IMR-90 (cell line): ENCODE measurements at regions not wholly inside any gene's neighbourhood (a gene's known extent, or its start where the extent isn't known, plus 50 kb on each side); places are given as distances from the start of the nearest gene placed in this dataset.

Experiments used
- ATAC-seq: fragments of 200-7000 bp; cut with Tn5 transposase; 2 replicates; pipeline ENCODE4 v1.9.1; 2020; ENCODE audit warnings: low read depth, mild to moderate bottlenecking, moderate library complexity
- BruUV-seq: library from RNA; stranded (reverse); fragments of 400-500 nt; replicated peaks from 2 replicates; lab custom pipeline; 2021; lab: Mats Ljungman, UMichigan
- CTCF ChIA-PET: fragments of 300-600 bp; formaldehyde crosslinking; extraction: SDS; loops from one replicate; lab custom pipeline; 2021; ENCODE audit warnings: antibody characterized with exemption; lab: Yijun Ruan, JAX
- POLR2A ChIA-PET: fragments of 300-600 bp; sonication (Branson Sonifier 250); formaldehyde crosslinking; loops from one replicate; lab custom pipeline; 2022; ENCODE audit warnings: antibody characterized with exemption; ENCODE audit not compliant: unreplicated experiment; lab: Charles Lee
- DNase-seq: peaks from one replicate; pipeline ENCODE4 v3.0.0; 2013
- H2AFZ ChIP-seq: replicated peaks from 2 replicates; pipeline ENCODE3; 2013; ENCODE audit warnings: low read length, mild to moderate bottlenecking; ENCODE audit not compliant: poor library complexity
- H2AK5ac ChIP-seq: 2 replicates; pipeline ENCODE4 v1.6.1; 2013; ENCODE audit warnings: low read depth, low read length, inconsistent platforms
- H2AK9ac ChIP-seq: replicated peaks from 2 replicates; pipeline ENCODE3; 2013; ENCODE audit warnings: mild to moderate bottlenecking, low read depth, low read length, moderate library complexity; ENCODE audit not compliant: poor library complexity
- H2BK120ac ChIP-seq: 2 replicates; pipeline ENCODE4 v1.6.1; 2013; ENCODE audit warnings: low read depth, low read length, inconsistent platforms
- H2BK15ac ChIP-seq: 3 replicates; pipeline ENCODE4 v1.6.1; 2013; ENCODE audit warnings: low read depth, low read length, inconsistent platforms
- H2BK20ac ChIP-seq: 2 replicates; pipeline ENCODE4 v1.6.1; 2013; ENCODE audit warnings: low read depth, mild to moderate bottlenecking, inconsistent platforms, low read length, moderate library complexity
- H2BK5ac ChIP-seq: 2 replicates; pipeline ENCODE4 v1.6.1; 2013; ENCODE audit warnings: mild to moderate bottlenecking, low read depth, low read length, inconsistent platforms; ENCODE audit not compliant: poor library complexity, severe bottlenecking
- H3K14ac ChIP-seq: replicated peaks from 2 replicates; pipeline ENCODE4 v1.6.1; 2013; ENCODE audit warnings: low read depth, low read length, inconsistent platforms
- H3K18ac ChIP-seq: 2 replicates; pipeline ENCODE4 v1.6.1; 2013; ENCODE audit warnings: low read depth, low read length, control low read depth
- H3K23ac ChIP-seq: 2 replicates; pipeline ENCODE4 v1.6.1; 2013; ENCODE audit warnings: low read depth, low read length, inconsistent platforms
- H3K27ac ChIP-seq: 2 replicates; pipeline ENCODE4 v1.5.1; 2013; ENCODE audit warnings: mild to moderate bottlenecking, control low read depth, low read length; ENCODE audit not compliant: insufficient read depth
- H3K27me3 ChIP-seq: 2 replicates; pipeline ENCODE4 v1.6.1; 2013; ENCODE audit warnings: low read length; ENCODE audit not compliant: control insufficient read depth, insufficient read depth
- H3K36me3 ChIP-seq: 2 replicates; pipeline ENCODE4 v1.6.1; 2013; ENCODE audit warnings: low read length, mixed read lengths; ENCODE audit not compliant: control insufficient read depth, insufficient read depth
- H3K4ac ChIP-seq: 2 replicates; pipeline ENCODE4 v1.6.1; 2013; ENCODE audit warnings: low read depth, low read length, inconsistent platforms
- H3K4me1 ChIP-seq: 2 replicates; pipeline ENCODE4 v1.6.1; 2013; ENCODE audit warnings: low read length, mixed read lengths; ENCODE audit not compliant: control insufficient read depth, insufficient read depth
- H3K4me2 ChIP-seq: 2 replicates; pipeline ENCODE4 v1.6.1; 2013; ENCODE audit warnings: low read depth, mild to moderate bottlenecking, control low read depth, low read length, moderate library complexity
- H3K4me3 ChIP-seq: 2 replicates; pipeline ENCODE4 v1.5.1; 2013; ENCODE audit warnings: low read depth, mild to moderate bottlenecking, control low read depth, low read length, moderate library complexity; ENCODE audit not compliant: insufficient read depth
- H3K56ac ChIP-seq: 2 replicates; pipeline ENCODE4 v1.6.1; 2013; ENCODE audit warnings: low read length, inconsistent platforms; ENCODE audit not compliant: insufficient read depth; ENCODE audit errors: extremely low read depth
- H3K79me1 ChIP-seq, 2 experiments: 2 replicates each; pipeline ENCODE4 v1.6.1; 2013; ENCODE audit warnings: low read length in 2 of 2, inconsistent platforms in 1 of 2, low read depth in 1 of 2
- H3K9ac ChIP-seq: 2 replicates; pipeline ENCODE4 v1.6.1; 2013; ENCODE audit warnings: low read depth, low read length, control low read depth
- H3K9me1 ChIP-seq: 2 replicates; pipeline ENCODE4 v1.6.1; 2013; ENCODE audit warnings: low read length, inconsistent platforms; ENCODE audit not compliant: insufficient read depth
- H3K9me3 ChIP-seq: 2 replicates; pipeline ENCODE4 v1.6.1; 2013; ENCODE audit warnings: low read length; ENCODE audit not compliant: control insufficient read depth, insufficient read depth
- H4K20me1 ChIP-seq: 2 replicates; pipeline ENCODE4 v1.6.1; 2013; ENCODE audit warnings: low read length, inconsistent platforms; ENCODE audit not compliant: insufficient read depth
- H4K5ac ChIP-seq: 2 replicates; pipeline ENCODE4 v1.6.1; 2013; ENCODE audit warnings: mild to moderate bottlenecking, low read depth, low read length, control low read depth
- H4K8ac ChIP-seq, 2 experiments: 2 replicates each; pipeline ENCODE4 v1.6.1; 2013; ENCODE audit warnings: low read depth in 2 of 2, low read length in 2 of 2, control low read depth in 1 of 2, inconsistent platforms in 1 of 2
- H4K91ac ChIP-seq: 2 replicates; pipeline ENCODE4 v1.6.1; 2013; ENCODE audit warnings: low read depth, low read length, inconsistent platforms; ENCODE audit not compliant: insufficient read depth
- BHLHE40 ChIP-seq: fragments of 150-350 bp; IDR thresholded peaks from 2 replicates; pipeline ENCODE4 v1.6.1; 2016; ENCODE audit warnings: mild to moderate bottlenecking, low read depth, low read length
- CEBPB ChIP-seq: IDR thresholded peaks from 2 replicates; pipeline ENCODE4 v1.6.1; 2012; ENCODE audit warnings: low read depth, low read length, improper control_type of control experiment
- CHD1 ChIP-seq: IDR thresholded peaks from 2 replicates; pipeline ENCODE4 v1.6.1; 2012; ENCODE audit warnings: low read depth, low read length, improper control_type of control experiment
- FOS ChIP-seq: fragments of 150-350 bp; IDR thresholded peaks from 2 replicates; pipeline ENCODE4 v1.6.1; 2016; ENCODE audit warnings: low read depth, low read length
- MAFK ChIP-seq: IDR thresholded peaks from 2 replicates; pipeline ENCODE4 v1.6.1; 2012; ENCODE audit warnings: low read depth, low read length, improper control_type of control experiment
- MAZ ChIP-seq: IDR thresholded peaks from 2 replicates; pipeline ENCODE4 v1.6.1; 2012; ENCODE audit warnings: low read depth, mild to moderate bottlenecking, low read length, improper control_type of control experiment, moderate library complexity, borderline replicate concordance
- MXI1 ChIP-seq: IDR thresholded peaks from 2 replicates; pipeline ENCODE4 v1.6.1; 2012; ENCODE audit warnings: low read depth, mild to moderate bottlenecking, low read length, moderate library complexity, borderline replicate concordance
- NFE2L2 ChIP-seq: fragments of 150-350 bp; IDR thresholded peaks from 2 replicates; pipeline ENCODE4 v1.6.1; 2016; ENCODE audit warnings: low read depth, mild to moderate bottlenecking, low read length
- POLR2A ChIP-seq: IDR thresholded peaks from 2 replicates; pipeline ENCODE4 v1.6.1; 2012; ENCODE audit warnings: mild to moderate bottlenecking, low read depth, low read length
- RAD21 ChIP-seq: IDR thresholded peaks from 2 replicates; pipeline ENCODE4 v1.6.1; 2012; ENCODE audit warnings: low read length, improper control_type of control experiment
- RCOR1 ChIP-seq: IDR thresholded peaks from 2 replicates; pipeline ENCODE4 v1.6.1; 2012; ENCODE audit warnings: mild to moderate bottlenecking, low read length, improper control_type of control experiment; ENCODE audit not compliant: insufficient replicate concordance
- RFX5 ChIP-seq: IDR thresholded peaks from 2 replicates; pipeline ENCODE4 v1.8.0; 2012; ENCODE audit warnings: low read depth, mild to moderate bottlenecking, low read length, moderate library complexity
- SMC3 ChIP-seq: fragments of 150-350 bp; IDR thresholded peaks from 2 replicates; pipeline ENCODE4 v1.6.1; 2016; ENCODE audit warnings: low read depth, mild to moderate bottlenecking, antibody characterized with exemption, low read length, moderate library complexity
- WGBS, 2 experiments: methylation state at CpG; one replicate each; pipeline versions ENCODE4 v1.1.5 to v1.1.7; 2013; ENCODE audit warnings: missing lambda C conversion rate in 2 of 2; ENCODE audit not compliant: insufficient read length in 1 of 2; ENCODE audit errors: extremely low coverage in 2 of 2; 5-methylcytosine and 5-hydroxymethylcytosine counted together
- dilution Hi-C: fragments of 300-500 bp; cut with HindIII; formaldehyde crosslinking; loops from one replicate; pipeline ENCODE4 v1.14.3; 2018; ENCODE audit warnings: low sequenced_read_pairs; ENCODE audit not compliant: unreplicated experiment
- in situ Hi-C: fragments of 300-500 bp; cut with MboI; formaldehyde crosslinking; loops from 3 replicates; pipeline ENCODE4 v1.14.3; 2019; ENCODE audit warnings: low sequenced_read_pairs, inconsistent platforms, mixed read lengths
- intact Hi-C: fragments of 100-400 bp; cut with micrococcal nuclease; formaldehyde crosslinking; loops from 2 replicates; pipeline ENCODE4 v1.10.0; 2022
- TF ChIP-seq, protein P1 (sequence below): fragments of 150-350 bp; IDR thresholded peaks from 2 replicates; pipeline ENCODE4 v1.6.1; 2017; ENCODE audit warnings: mild to moderate bottlenecking, antibody characterized with exemption, low read length, low read depth
- TF ChIP-seq, protein P2 (sequence below): fragments of 150-350 bp; IDR thresholded peaks from 2 replicates; pipeline ENCODE4 v1.6.1; 2016; ENCODE audit warnings: low read depth, mild to moderate bottlenecking, low read length, moderate library complexity, borderline replicate concordance
- TF ChIP-seq, protein P3 (sequence below): conservative IDR thresholded peaks from 2 replicates; pipeline ENCODE4 v1.5.1; 2012; ENCODE audit warnings: mild to moderate bottlenecking, low read depth, low read length, improper control_type of control experiment

DNA sequence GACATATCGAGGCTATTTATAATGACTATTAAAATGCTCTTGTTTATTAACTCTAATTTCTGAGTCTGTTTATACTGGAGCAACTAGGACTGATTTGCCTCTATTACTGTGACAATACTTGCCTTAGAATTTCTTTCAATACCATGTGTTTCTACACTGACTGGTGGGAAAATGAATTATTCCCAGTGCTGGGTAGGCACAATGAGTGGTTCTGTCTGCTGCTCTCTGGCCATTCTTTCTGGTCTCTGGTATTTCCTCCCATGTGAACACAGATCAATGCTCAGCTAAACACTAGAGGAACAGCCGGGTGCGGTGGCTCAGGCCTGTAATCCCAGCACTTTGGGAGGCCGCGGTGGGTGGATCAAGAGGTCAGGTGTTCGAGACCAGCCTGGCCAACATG is 390.5 kb downstream of the PRDM2 start:
- no peak overlapping the region for H4K5ac ChIP-seq
- in situ Hi-C loops = no loop called here

More for the DNA sequence above, 390.5 kb downstream of the PRDM2 start:
- Histone ChIP-seq H2AFZ (no peak overlapping the region), H3K18ac (no peak overlapping the region), H2AK5ac (no peak overlapping the region), H3K4me1 (no peaks in the 10 kb centered on the region), H3K9me1 (no peaks in the 10 kb centered on the region), H3K9me3 (peaks cover 2% of the 10 kb centered on the region; the same call in 1 of the 2 replicates), H3K79me1 (no peaks in the 10 kb centered on the region), H2BK20ac (no peak overlapping the region), H4K91ac (no peak overlapping the region), H2BK5ac (no peak overlapping the region), H4K20me1 (no peaks in the 10 kb centered on the region), H2BK120ac (no peak overlapping the region), H2AK9ac (no peak overlapping the region), H3K27me3 (no peaks in the 10 kb centered on the region), H3K4ac (no peak overlapping the region), H2BK15ac (no peak overlapping the region), H3K4me3 (no peak overlapping the region), H3K27ac (no peak overlapping the region), H3K4me2 (no peak overlapping the region), H3K14ac (no peak overlapping the region), H3K9ac (no peak overlapping the region), H3K36me3 (no peaks in the 10 kb centered on the region), H3K23ac (no peak overlapping the region), H4K8ac (no peak overlapping the region), H3K56ac (no peak overlapping the region)
- ChIA-PET CTCF (no interaction called here), POLR2A (no interaction called here)
- DNase-seq (no peak), ATAC-seq (no peak)
- BruUV-seq = no TSS peak
- dilution Hi-C loops (no loop called here), intact Hi-C loops (no loop called here)
- WGBS, 2 experiments = no CpG with 5 or more reads among the region's 6 CpGs
- TF ChIP-seq MAZ = no peak
- TF ChIP-seq MXI1 = no peak
- TF ChIP-seq BHLHE40 = no peak
- TF ChIP-seq, protein P1, sequence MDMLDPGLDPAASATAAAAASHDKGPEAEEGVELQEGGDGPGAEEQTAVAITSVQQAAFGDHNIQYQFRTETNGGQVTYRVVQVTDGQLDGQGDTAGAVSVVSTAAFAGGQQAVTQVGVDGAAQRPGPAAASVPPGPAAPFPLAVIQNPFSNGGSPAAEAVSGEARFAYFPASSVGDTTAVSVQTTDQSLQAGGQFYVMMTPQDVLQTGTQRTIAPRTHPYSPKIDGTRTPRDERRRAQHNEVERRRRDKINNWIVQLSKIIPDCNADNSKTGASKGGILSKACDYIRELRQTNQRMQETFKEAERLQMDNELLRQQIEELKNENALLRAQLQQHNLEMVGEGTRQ = no peak
- TF ChIP-seq FOS = no peak
- TF ChIP-seq, protein P2, sequence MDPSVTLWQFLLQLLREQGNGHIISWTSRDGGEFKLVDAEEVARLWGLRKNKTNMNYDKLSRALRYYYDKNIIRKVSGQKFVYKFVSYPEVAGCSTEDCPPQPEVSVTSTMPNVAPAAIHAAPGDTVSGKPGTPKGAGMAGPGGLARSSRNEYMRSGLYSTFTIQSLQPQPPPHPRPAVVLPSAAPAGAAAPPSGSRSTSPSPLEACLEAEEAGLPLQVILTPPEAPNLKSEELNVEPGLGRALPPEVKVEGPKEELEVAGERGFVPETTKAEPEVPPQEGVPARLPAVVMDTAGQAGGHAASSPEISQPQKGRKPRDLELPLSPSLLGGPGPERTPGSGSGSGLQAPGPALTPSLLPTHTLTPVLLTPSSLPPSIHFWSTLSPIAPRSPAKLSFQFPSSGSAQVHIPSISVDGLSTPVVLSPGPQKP = no peak
- no peak for TF ChIP-seq NFE2L2
- no peak for TF ChIP-seq CEBPB
- TF ChIP-seq CHD1 = no peak
- TF ChIP-seq MAFK = no peak
- TF ChIP-seq, protein P3, sequence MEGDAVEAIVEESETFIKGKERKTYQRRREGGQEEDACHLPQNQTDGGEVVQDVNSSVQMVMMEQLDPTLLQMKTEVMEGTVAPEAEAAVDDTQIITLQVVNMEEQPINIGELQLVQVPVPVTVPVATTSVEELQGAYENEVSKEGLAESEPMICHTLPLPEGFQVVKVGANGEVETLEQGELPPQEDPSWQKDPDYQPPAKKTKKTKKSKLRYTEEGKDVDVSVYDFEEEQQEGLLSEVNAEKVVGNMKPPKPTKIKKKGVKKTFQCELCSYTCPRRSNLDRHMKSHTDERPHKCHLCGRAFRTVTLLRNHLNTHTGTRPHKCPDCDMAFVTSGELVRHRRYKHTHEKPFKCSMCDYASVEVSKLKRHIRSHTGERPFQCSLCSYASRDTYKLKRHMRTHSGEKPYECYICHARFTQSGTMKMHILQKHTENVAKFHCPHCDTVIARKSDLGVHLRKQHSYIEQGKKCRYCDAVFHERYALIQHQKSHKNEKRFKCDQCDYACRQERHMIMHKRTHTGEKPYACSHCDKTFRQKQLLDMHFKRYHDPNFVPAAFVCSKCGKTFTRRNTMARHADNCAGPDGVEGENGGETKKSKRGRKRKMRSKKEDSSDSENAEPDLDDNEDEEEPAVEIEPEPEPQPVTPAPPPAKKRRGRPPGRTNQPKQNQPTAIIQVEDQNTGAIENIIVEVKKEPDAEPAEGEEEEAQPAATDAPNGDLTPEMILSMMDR = no peak
- TF ChIP-seq RAD21 = no peak
- TF ChIP-seq SMC3 = no peak
- no peak for TF ChIP-seq RFX5
- no peak for TF ChIP-seq RCOR1
- TF ChIP-seq POLR2A = no peak
